HEK293 (cell line): ENCODE measurements at regions not wholly inside any gene's neighbourhood (a gene's known extent, or its start where the extent isn't known, plus 50 kb on each side); places are given as distances from the start of the nearest gene placed in this dataset.
"Not testable (repeated sequence)": the region's sequence is repeated elsewhere in the genome, so short reads cannot be mapped to it uniquely, and the experiment has no call there.

Experiments
- CTCF ChIA-PET: fragments of 350-600 bp; formaldehyde crosslinking; extraction: SDS; loops from one replicate; lab custom pipeline; 2021; ENCODE audit warnings: antibody characterized with exemption; lab: Yijun Ruan, JAX
- POLR2A ChIA-PET: fragments of 300-600 bp; formaldehyde crosslinking; extraction: SDS; loops from one replicate; lab custom pipeline; 2020; ENCODE audit warnings: antibody characterized with exemption, inconsistent platforms; lab: Yijun Ruan, JAX
- H3K27ac ChIP-seq: fragments of 200-500 bp; sonication (Bioruptor generic); 2 replicates; pipeline ENCODE4 v1.5.1; 2014; ENCODE audit warnings: low read depth, low read length, control low read depth, inconsistent platforms; ENCODE audit errors: extremely low read depth
- H3K36me3 ChIP-seq, 2 experiments: fragments of 200-500 bp in 1 of 2; sonication (Bioruptor generic) in 1 of 2; 1 replicate in 1 of 2; 2 replicates in 1 of 2; pipeline ENCODE4 v1.5.1; 2014 to 2017; ENCODE audit warnings: inconsistent platforms in 2 of 2, low read length in 2 of 2; ENCODE audit not compliant: control insufficient read depth in 2 of 2, insufficient read depth in 1 of 2
- H3K4me1 ChIP-seq: fragments of 200-500 bp; sonication (Bioruptor generic); 2 replicates; pipeline ENCODE4 v1.5.1; 2014; ENCODE audit warnings: mild to moderate bottlenecking, low read length, inconsistent platforms; ENCODE audit not compliant: control insufficient read depth, insufficient read depth
- H3K4me3 ChIP-seq: 2 replicates; pipeline ENCODE4 v1.5.1; 2011; ENCODE audit warnings: low read depth, mild to moderate bottlenecking, control low read depth, low read length, moderate library complexity
- H3K9me3 ChIP-seq: fragments of 200-500 bp; sonication (Bioruptor generic); 2 replicates; pipeline ENCODE4 v1.5.1; 2014; ENCODE audit warnings: low read depth, low read length, inconsistent platforms; ENCODE audit not compliant: control insufficient read depth, insufficient read depth

- H3K36me3 ChIP-seq, H3K9me3 ChIP-seq, CTCF ChIA-PET, H3K4me3 ChIP-seq, POLR2A ChIA-PET, H3K27ac ChIP-seq, H3K4me1 ChIP-seq: not testable (repeated sequence)
These were observed 68.1 kb downstream of the GOLGA6L6 start for GRCh38 chr15:20473465-20473864.

- H3K9me3 ChIP-seq, H3K4me1 ChIP-seq, POLR2A ChIA-PET, H3K36me3 ChIP-seq, CTCF ChIA-PET, H3K27ac ChIP-seq, H3K4me3 ChIP-seq: not testable (repeated sequence)
These were observed 68.6 kb downstream of the GOLGA6L6 start for GRCh38 chr15:20472983-20473382.

- CTCF ChIA-PET, H3K4me1 ChIP-seq, H3K9me3 ChIP-seq, H3K36me3 ChIP-seq, H3K27ac ChIP-seq, H3K4me3 ChIP-seq, POLR2A ChIA-PET: not testable (repeated sequence)
These were observed 70.8 kb downstream of the GOLGA6L6 start for GRCh38 chr15:20470810-20471209.

- H3K27ac ChIP-seq, H3K9me3 ChIP-seq, POLR2A ChIA-PET, CTCF ChIA-PET, H3K4me1 ChIP-seq, H3K36me3 ChIP-seq, H3K4me3 ChIP-seq: not testable (repeated sequence)
These were observed 100.5 kb downstream of the GOLGA6L6 start for GRCh38 chr15:20441138-20441537.

GRCh38 chr15:20440390-20440789 is 101.2 kb downstream of the GOLGA6L6 start:
- H3K36me3 ChIP-seq, H3K4me3 ChIP-seq, H3K27ac ChIP-seq, POLR2A ChIA-PET, CTCF ChIA-PET, H3K4me1 ChIP-seq, H3K9me3 ChIP-seq: not testable (repeated sequence)

- H3K4me3 ChIP-seq, H3K36me3 ChIP-seq, H3K9me3 ChIP-seq, CTCF ChIA-PET, H3K4me1 ChIP-seq, H3K27ac ChIP-seq, POLR2A ChIA-PET: not testable (repeated sequence)
These were observed 102.5 kb downstream of the GOLGA6L6 start for GRCh38 chr15:20439111-20439510.

- POLR2A ChIA-PET, H3K27ac ChIP-seq, H3K4me3 ChIP-seq, H3K9me3 ChIP-seq, H3K36me3 ChIP-seq, CTCF ChIA-PET, H3K4me1 ChIP-seq: not testable (repeated sequence)
These were observed 103.3 kb downstream of the GOLGA6L6 start for GRCh38 chr15:20438255-20438654.

- H3K27ac ChIP-seq, H3K36me3 ChIP-seq, H3K4me3 ChIP-seq, POLR2A ChIA-PET, CTCF ChIA-PET, H3K4me1 ChIP-seq, H3K9me3 ChIP-seq: not testable (repeated sequence)
These were observed 108.1 kb downstream of the GOLGA6L6 start for GRCh38 chr15:20433468-20433867.

GRCh38 chr15:20430495-20430894 is 111.1 kb downstream of the GOLGA6L6 start:
- H3K36me3 ChIP-seq, H3K4me3 ChIP-seq, CTCF ChIA-PET, H3K4me1 ChIP-seq, H3K27ac ChIP-seq, H3K9me3 ChIP-seq, POLR2A ChIA-PET: not testable (repeated sequence)

GRCh38 chr15:20420710-20421109 is 120.9 kb downstream of the GOLGA6L6 start:
- H3K4me1 ChIP-seq, H3K9me3 ChIP-seq, CTCF ChIA-PET, POLR2A ChIA-PET, H3K27ac ChIP-seq, H3K4me3 ChIP-seq, H3K36me3 ChIP-seq: not testable (repeated sequence)

GRCh38 chr15:20416618-20417017 is 125.0 kb downstream of the GOLGA6L6 start:
- POLR2A ChIA-PET, CTCF ChIA-PET: not testable (repeated sequence)

GRCh38 chr15:20409667-20410198 is 131.9 kb downstream of the GOLGA6L6 start:
- POLR2A ChIA-PET, H3K27ac ChIP-seq, H3K4me3 ChIP-seq, CTCF ChIA-PET, H3K9me3 ChIP-seq, H3K4me1 ChIP-seq, H3K36me3 ChIP-seq: not testable (repeated sequence)

More at GRCh38 chr15:20416618-20417017, 125.0 kb downstream of the GOLGA6L6 start:
- not testable (repeated sequence) for H3K36me3 ChIP-seq, H3K4me3 ChIP-seq, H3K27ac ChIP-seq, H3K4me1 ChIP-seq, H3K9me3 ChIP-seq
